Vagina (tissue), 2 donors: ENCODE measurements at regions not wholly inside any gene's neighbourhood (a gene's known extent, or its start where the extent isn't known, plus 50 kb on each side); places are given as distances from the start of the nearest gene placed in this dataset.

Experiments
- CTCF ChIP-seq, 3 experiments: fragments of 450-650 bp in 2 of 3; fragments of 200-600 bp in 1 of 3; sonication (generic) in 1 of 3; IDR thresholded peaks; one replicate each; pipeline ENCODE4 v1.5.1; 2017 to 2019; ENCODE audit warnings: antibody characterized with exemption in 3 of 3, mild to moderate bottlenecking in 2 of 3, moderate library complexity in 2 of 3
- POLR2A ChIP-seq, 2 donors: fragments of 450-650 bp; IDR thresholded peaks; one replicate each; pipeline ENCODE4 v1.6.1; 2017; ENCODE audit warnings: antibody characterized with exemption in 2 of 2, mild to moderate bottlenecking in 2 of 2, moderate library complexity in 2 of 2

GRCh38 chr5:101102506-101102905 is 199.4 kb upstream of the ST8SIA4 start:
- TF ChIP-seq POLR2A (IDR thresholded peaks at IDR 0.05) (no peak), CTCF (IDR thresholded peaks at IDR 0.05) (no peak)
